Lung (tissue), 11 donors: ENCODE measurements at regions not wholly inside any gene's neighbourhood (a gene's known extent, or its start where the extent isn't known, plus 50 kb on each side); places are given as distances from the start of the nearest gene placed in this dataset.

ENCODE experiments used
- ATAC-seq: fragments of 200-7000 bp; cut with Tn5 transposase; one replicate; pipeline ENCODE4 v1.9.1; 2020; ENCODE audit warnings: moderate number of reproducible peaks; ENCODE audit not compliant: insufficient read depth, low FRiP score
- DNase-seq, 3 donors: peaks; one replicate each; pipeline ENCODE4 v3.0.0-alpha.2; 2013 to 2017
- H3K27ac ChIP-seq, 2 donors: one replicate each; pipeline ENCODE4 v1.5.1; 2013; ENCODE audit warnings: mild to moderate bottlenecking in 2 of 2, moderate library complexity in 2 of 2, control low read depth in 1 of 2, inconsistent platforms in 1 of 2, low read depth in 1 of 2, low read length in 1 of 2
- H3K27me3 ChIP-seq, 3 donors: one replicate each; pipeline ENCODE4 v1.5.1; 2013; ENCODE audit warnings: low read length in 2 of 3; ENCODE audit not compliant: control insufficient read depth in 3 of 3, insufficient read depth in 3 of 3
- H3K36me3 ChIP-seq, 4 donors: one replicate each; pipeline ENCODE4 v1.5.1; 2013; ENCODE audit warnings: low read length in 4 of 4, mild to moderate bottlenecking in 1 of 4, moderate library complexity in 1 of 4; ENCODE audit not compliant: control insufficient read depth in 4 of 4, insufficient read depth in 4 of 4
- H3K4me1 ChIP-seq, 5 donors: one replicate each; pipeline ENCODE4 v1.5.1; 2013; ENCODE audit warnings: low read length in 5 of 5, mild to moderate bottlenecking in 2 of 5, moderate library complexity in 1 of 5; ENCODE audit not compliant: control insufficient read depth in 5 of 5, insufficient read depth in 5 of 5
- H3K4me3 ChIP-seq: one replicate; pipeline ENCODE4 v1.5.1; 2013; ENCODE audit warnings: mild to moderate bottlenecking, control low read depth, moderate library complexity
- H3K9ac ChIP-seq, 2 donors: one replicate each; pipeline ENCODE4 v1.5.1; 2013; ENCODE audit warnings: low read length in 2 of 2, control low read depth in 1 of 2; ENCODE audit not compliant: insufficient read depth in 1 of 2
- H3K9me3 ChIP-seq, 4 donors: one replicate each; pipeline ENCODE4 v1.5.1; 2013; ENCODE audit warnings: low read length in 3 of 4, mild to moderate bottlenecking in 1 of 4, moderate library complexity in 1 of 4; ENCODE audit not compliant: control insufficient read depth in 4 of 4, insufficient read depth in 3 of 4
- CTCF ChIP-seq: IDR thresholded peaks from 2 replicates; pipeline ENCODE4 v1.5.1; 2012; ENCODE audit warnings: mild to moderate bottlenecking; ENCODE audit errors: control extremely low read depth, extremely low read depth
- WGBS, 2 donors: extraction: QIAGEN DNeasy Blood & Tissue Kit; methylation state at CpG; one replicate each; pipeline ENCODE4 v1.1.7; 2013; 5-methylcytosine and 5-hydroxymethylcytosine counted together
- donor health status: control.
- donor health status: control.
- donor health status: Bipolar disorder and iron deficiency.
- donor health status: healthy.
- donor health status: DM: yes; HTN: yes; CAD: no.

GRCh38 chr20:11691766-11692165, 225.9 kb upstream of the BTBD3 start:
- TF ChIP-seq CTCF, result no peak
- H3K9ac ChIP-seq, result no peak overlapping the region
- H3K4me1 ChIP-seq, result peaks cover 0 to 5% (median 0%) of the 10 kb centered on the region in 5 donors
- H3K27me3 ChIP-seq, result peaks cover 0 to 11% (median 0%) of the 10 kb centered on the region in 3 donors
- H3K4me3 ChIP-seq, result no peak overlapping the region
- DNase-seq (no peak), ATAC-seq (no peak)
- H3K27ac ChIP-seq, result no peak overlapping the region
- WGBS, 2 donors, result 70 to 71% methylated on average over 3 of the region's 3 CpGs
- H3K9me3 ChIP-seq, result no peaks in the 10 kb centered on the region
- no peaks in the 10 kb centered on the region for H3K36me3 ChIP-seq

DNA sequence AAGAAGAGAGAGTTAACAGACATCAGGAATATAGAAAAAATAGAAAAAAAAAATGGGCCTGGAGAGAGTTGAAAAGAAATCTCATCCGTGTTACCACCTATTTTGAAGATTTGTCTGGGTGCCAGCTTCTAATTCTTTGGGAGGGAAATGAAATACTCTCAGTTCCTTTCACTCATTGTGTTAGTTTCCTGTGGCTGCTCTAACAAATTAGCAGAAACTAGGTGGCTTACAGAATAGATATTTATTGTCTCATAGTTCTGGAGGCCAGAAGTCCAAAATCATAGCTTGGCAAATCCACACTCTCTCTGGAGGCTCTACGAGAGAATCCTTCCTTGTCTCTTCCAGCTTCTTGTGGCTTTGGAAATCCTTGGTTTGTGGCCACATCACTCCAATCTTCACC, 225.1 kb upstream of the BTBD3 start:
- Histone ChIP-seq H3K27ac (no peak overlapping the region), H3K9ac (no peak overlapping the region), H3K4me3 (no peak overlapping the region), H3K36me3 (no peaks in the 10 kb centered on the region), H3K27me3 (peaks cover 0 to 6% (median 0%) of the 10 kb centered on the region in 3 donors), H3K9me3 (peaks cover 0 to 1% (median 0%) of the 10 kb centered on the region in 4 donors), H3K4me1 (no peaks in the 10 kb centered on the region)
- 44 to 53% methylated on average over 2 of the region's 2 CpGs for WGBS, 2 donors
- DNase-seq, result no peak
- TF ChIP-seq CTCF, result no peak
- no peak for ATAC-seq

DNA sequence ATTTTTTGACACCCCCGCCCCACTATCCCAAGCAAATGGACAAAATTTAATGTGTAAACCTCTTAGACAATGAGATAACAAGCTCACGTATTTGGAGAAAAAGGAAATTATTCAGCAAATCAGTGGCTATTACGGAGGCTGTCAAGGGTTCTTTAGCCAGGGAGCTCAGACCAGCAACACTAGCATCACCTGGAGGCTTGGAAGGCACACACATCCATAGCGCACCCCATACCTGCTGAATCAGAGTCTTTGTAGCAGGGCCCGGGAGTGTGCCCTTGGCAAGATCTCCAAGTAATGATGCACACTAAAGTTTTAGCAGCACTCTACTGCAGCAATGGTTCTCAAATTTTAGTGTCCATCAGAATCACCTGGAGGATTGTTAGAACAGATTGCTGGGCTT, 223.2 kb upstream of the BTBD3 start:
- WGBS, 2 donors, result 92 to 94% methylated on average over 5 of the region's 5 CpGs
- H3K27me3 ChIP-seq, result no peaks in the 10 kb centered on the region
- TF ChIP-seq CTCF, result no peak
- H3K27ac ChIP-seq, result no peak overlapping the region
- no peaks in the 10 kb centered on the region for H3K36me3 ChIP-seq
- no peak overlapping the region for H3K9ac ChIP-seq
- ATAC-seq, result no peak
- no peaks in the 10 kb centered on the region for H3K4me1 ChIP-seq
- peaks cover 0 to 4% (median 0%) of the 10 kb centered on the region in 4 donors for H3K9me3 ChIP-seq
- DNase-seq, result no peak
- H3K4me3 ChIP-seq, result no peak overlapping the region

- ATAC-seq (no peak), DNase-seq (no peak)
- WGBS, 2 donors, result 80 to 88% methylated on average over 3 of the region's 3 CpGs
- Histone ChIP-seq H3K9me3 (peaks cover 0 to 4% (median 0%) of the 10 kb centered on the region in 4 donors), H3K9ac (no peak overlapping the region), H3K4me3 (no peak overlapping the region), H3K27ac (no peak overlapping the region), H3K27me3 (no peaks in the 10 kb centered on the region), H3K36me3 (no peaks in the 10 kb centered on the region), H3K4me1 (no peaks in the 10 kb centered on the region)
- no peak for TF ChIP-seq CTCF
Observed at GRCh38 chr20:11697055-11697454, 220.6 kb upstream of the BTBD3 start.
